Endothelial cell (in vitro differentiated cells): ENCODE measurements at regions not wholly inside any gene's neighbourhood (a gene's known extent, or its start where the extent isn't known, plus 50 kb on each side); places are given as distances from the start of the nearest gene placed in this dataset.

Source experiments
- DNase-seq: peaks from one replicate; pipeline ENCODE4 v3.0.0; 2021; ENCODE audit warnings: low spot score
- H3K27ac Mint-ChIP-seq: one replicate; pipeline ENCODE4 v1.8.0; 2021; ENCODE audit warnings: mixed read lengths, inconsistent platforms; ENCODE audit not compliant: unreplicated experiment
- H3K27me3 Mint-ChIP-seq: one replicate; pipeline ENCODE4 v1.8.0; 2021; ENCODE audit warnings: mild to moderate bottlenecking, moderate library complexity, mixed read lengths, inconsistent platforms; ENCODE audit not compliant: unreplicated experiment
- H3K36me3 Mint-ChIP-seq: one replicate; pipeline ENCODE4 v1.8.0; 2021; ENCODE audit warnings: mild to moderate bottlenecking, low read depth, mixed read lengths, inconsistent platforms; ENCODE audit not compliant: unreplicated experiment
- H3K4me1 Mint-ChIP-seq: one replicate; pipeline ENCODE4 v1.8.0; 2021; ENCODE audit warnings: mild to moderate bottlenecking, mixed read lengths, inconsistent platforms; ENCODE audit not compliant: unreplicated experiment
- H3K4me3 Mint-ChIP-seq: one replicate; pipeline ENCODE4 v1.8.0; 2021; ENCODE audit warnings: mild to moderate bottlenecking, mixed read lengths, inconsistent platforms; ENCODE audit not compliant: unreplicated experiment
- H3K9me3 Mint-ChIP-seq: one replicate; pipeline ENCODE4 v1.8.0; 2021; ENCODE audit warnings: mixed read lengths, inconsistent platforms; ENCODE audit not compliant: unreplicated experiment
- TF ChIP-seq, protein P1 (sequence below): fragments of 200-600 bp; sonication (generic); IDR thresholded peaks from one replicate; pipeline ENCODE4 v1.5.0; 2021; ENCODE audit warnings: antibody characterized with exemption; ENCODE audit not compliant: unreplicated experiment

- H3K27ac Mint-ChIP-seq: no peak overlapping the region
- no peak for DNase-seq
- H3K4me1 Mint-ChIP-seq: no peaks in the 10 kb centered on the region
- no peak overlapping the region for H3K4me3 Mint-ChIP-seq
- peaks cover 3% of the 10 kb centered on the region for H3K27me3 Mint-ChIP-seq
- no peaks in the 10 kb centered on the region for H3K9me3 Mint-ChIP-seq
- H3K36me3 Mint-ChIP-seq: no peaks in the 10 kb centered on the region
- TF ChIP-seq, protein P1, sequence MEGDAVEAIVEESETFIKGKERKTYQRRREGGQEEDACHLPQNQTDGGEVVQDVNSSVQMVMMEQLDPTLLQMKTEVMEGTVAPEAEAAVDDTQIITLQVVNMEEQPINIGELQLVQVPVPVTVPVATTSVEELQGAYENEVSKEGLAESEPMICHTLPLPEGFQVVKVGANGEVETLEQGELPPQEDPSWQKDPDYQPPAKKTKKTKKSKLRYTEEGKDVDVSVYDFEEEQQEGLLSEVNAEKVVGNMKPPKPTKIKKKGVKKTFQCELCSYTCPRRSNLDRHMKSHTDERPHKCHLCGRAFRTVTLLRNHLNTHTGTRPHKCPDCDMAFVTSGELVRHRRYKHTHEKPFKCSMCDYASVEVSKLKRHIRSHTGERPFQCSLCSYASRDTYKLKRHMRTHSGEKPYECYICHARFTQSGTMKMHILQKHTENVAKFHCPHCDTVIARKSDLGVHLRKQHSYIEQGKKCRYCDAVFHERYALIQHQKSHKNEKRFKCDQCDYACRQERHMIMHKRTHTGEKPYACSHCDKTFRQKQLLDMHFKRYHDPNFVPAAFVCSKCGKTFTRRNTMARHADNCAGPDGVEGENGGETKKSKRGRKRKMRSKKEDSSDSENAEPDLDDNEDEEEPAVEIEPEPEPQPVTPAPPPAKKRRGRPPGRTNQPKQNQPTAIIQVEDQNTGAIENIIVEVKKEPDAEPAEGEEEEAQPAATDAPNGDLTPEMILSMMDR: no peak
Observed at GRCh38 chr5:93330506-93330905, 250.5 kb downstream of the NR2F1-AS1 start.

DNA sequence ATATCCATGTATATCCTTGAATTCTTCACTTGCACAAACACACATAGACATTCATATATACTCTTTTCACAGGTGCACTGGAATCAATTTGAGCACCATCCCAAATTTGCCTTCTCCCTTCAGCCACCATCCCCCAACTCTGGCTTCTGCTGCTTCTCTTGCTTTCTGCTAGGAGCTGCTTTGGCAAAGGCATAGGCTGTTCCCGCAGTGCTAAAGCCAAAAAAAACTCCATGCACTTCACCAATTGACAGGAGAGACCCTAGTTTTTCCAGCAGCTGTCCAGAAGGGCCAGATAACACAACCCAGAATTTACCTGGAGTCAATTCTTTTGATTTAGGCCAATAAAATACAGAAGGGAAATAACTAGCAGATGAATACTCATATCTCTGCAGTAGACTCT is 251.3 kb downstream of the NR2F1-AS1 start:
- Mint-ChIP-seq H3K27ac (no peak overlapping the region), H3K9me3 (no peaks in the 10 kb centered on the region), H3K4me1 (no peaks in the 10 kb centered on the region), H3K36me3 (no peaks in the 10 kb centered on the region), H3K4me3 (no peak overlapping the region), H3K27me3 (peaks cover 3% of the 10 kb centered on the region)
- TF ChIP-seq, protein P1: no peak
- DNase-seq: no peak

GRCh38 chr5:93328833-93329232 is 252.2 kb downstream of the NR2F1-AS1 start:
- Mint-ChIP-seq H3K36me3 (no peaks in the 10 kb centered on the region), H3K4me3 (no peak overlapping the region), H3K4me1 (no peaks in the 10 kb centered on the region), H3K27ac (no peak overlapping the region), H3K27me3 (peaks cover 3% of the 10 kb centered on the region), H3K9me3 (no peaks in the 10 kb centered on the region)
- TF ChIP-seq, protein P1: no peak
- DNase-seq: no peak

GRCh38 chr5:93327605-93328004 is 253.4 kb downstream of the NR2F1-AS1 start:
- H3K27ac Mint-ChIP-seq: no peak overlapping the region
- no peaks in the 10 kb centered on the region for H3K36me3 Mint-ChIP-seq
- DNase-seq: no peak
- no peaks in the 10 kb centered on the region for H3K4me1 Mint-ChIP-seq
- H3K4me3 Mint-ChIP-seq: no peak overlapping the region
- H3K27me3 Mint-ChIP-seq: peaks cover 3% of the 10 kb centered on the region
- TF ChIP-seq, protein P1: no peak
- H3K9me3 Mint-ChIP-seq: no peaks in the 10 kb centered on the region

DNA sequence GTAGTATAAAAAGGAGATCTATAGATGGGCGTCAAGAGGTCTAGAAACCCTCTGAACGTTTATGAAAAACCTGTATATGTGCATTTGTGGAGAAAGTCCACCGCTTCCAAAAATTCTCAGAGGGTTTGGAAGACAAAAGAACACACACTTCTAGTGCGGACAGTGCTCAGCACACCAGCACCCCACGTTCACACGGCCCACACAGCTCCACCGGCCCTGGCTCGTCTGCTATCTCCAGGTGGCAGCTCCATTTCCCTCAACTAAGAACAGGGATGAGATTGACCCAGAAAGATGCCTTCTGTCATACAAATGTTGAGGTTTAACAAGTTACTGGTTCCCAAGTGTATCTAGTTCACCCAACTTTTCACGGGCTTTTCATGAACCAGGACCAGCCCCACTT is 255.1 kb downstream of the NR2F1-AS1 start:
- Mint-ChIP-seq H3K27me3 (peaks cover 3% of the 10 kb centered on the region), H3K27ac (no peak overlapping the region), H3K36me3 (no peaks in the 10 kb centered on the region), H3K9me3 (no peaks in the 10 kb centered on the region), H3K4me3 (no peak overlapping the region), H3K4me1 (no peaks in the 10 kb centered on the region)
- DNase-seq: no peak
- TF ChIP-seq, protein P1: no peak
